A673 (cell line): ENCODE measurements at regions not wholly inside any gene's neighbourhood (a gene's known extent, or its start where the extent isn't known, plus 50 kb on each side); places are given as distances from the start of the nearest gene placed in this dataset.

Experiments
- EZH2 ChIP-seq: fragments of 200-600 bp; sonication (generic); IDR thresholded peaks from 2 replicates; pipeline ENCODE4 v1.6.1; 2017; ENCODE audit warnings: borderline replicate concordance, low read depth, mild to moderate bottlenecking, mixed read lengths, antibody characterized with exemption, low read length; ENCODE audit not compliant: poor library complexity, severe bottlenecking
- TF ChIP-seq, protein P1 (sequence below): fragments of 300-800, 200-600 bp; sonication (generic); conservative IDR thresholded peaks from 2 replicates; pipeline ENCODE4 v1.5.1; 2017; ENCODE audit warnings: low read depth, mild to moderate bottlenecking, antibody characterized with exemption, low read length, moderate library complexity, mixed read lengths

DNA sequence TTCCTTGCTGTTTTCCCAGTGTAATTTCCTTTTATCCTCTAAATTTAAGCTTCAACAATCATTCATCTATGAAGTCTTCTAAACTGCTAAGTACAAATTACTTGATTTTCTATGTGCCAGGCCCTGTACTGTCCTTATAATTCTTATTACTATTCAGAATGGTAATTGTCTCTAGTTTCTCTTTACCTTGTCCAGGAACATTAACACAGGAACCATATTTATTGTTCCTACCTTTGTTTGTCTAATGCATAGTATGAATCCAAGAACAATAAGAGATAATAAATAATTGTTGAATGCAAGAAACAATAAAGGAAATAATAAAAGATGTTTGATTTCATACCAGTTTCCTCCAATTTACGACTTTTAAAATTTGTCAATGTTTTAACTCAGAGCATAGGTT is 1083.2 kb downstream of the ROBO2 start:
- TF ChIP-seq, protein P1, sequence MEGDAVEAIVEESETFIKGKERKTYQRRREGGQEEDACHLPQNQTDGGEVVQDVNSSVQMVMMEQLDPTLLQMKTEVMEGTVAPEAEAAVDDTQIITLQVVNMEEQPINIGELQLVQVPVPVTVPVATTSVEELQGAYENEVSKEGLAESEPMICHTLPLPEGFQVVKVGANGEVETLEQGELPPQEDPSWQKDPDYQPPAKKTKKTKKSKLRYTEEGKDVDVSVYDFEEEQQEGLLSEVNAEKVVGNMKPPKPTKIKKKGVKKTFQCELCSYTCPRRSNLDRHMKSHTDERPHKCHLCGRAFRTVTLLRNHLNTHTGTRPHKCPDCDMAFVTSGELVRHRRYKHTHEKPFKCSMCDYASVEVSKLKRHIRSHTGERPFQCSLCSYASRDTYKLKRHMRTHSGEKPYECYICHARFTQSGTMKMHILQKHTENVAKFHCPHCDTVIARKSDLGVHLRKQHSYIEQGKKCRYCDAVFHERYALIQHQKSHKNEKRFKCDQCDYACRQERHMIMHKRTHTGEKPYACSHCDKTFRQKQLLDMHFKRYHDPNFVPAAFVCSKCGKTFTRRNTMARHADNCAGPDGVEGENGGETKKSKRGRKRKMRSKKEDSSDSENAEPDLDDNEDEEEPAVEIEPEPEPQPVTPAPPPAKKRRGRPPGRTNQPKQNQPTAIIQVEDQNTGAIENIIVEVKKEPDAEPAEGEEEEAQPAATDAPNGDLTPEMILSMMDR: no peak
- no peak for TF ChIP-seq EZH2
